ENCODE measurements at regions not wholly inside any gene's neighbourhood (a gene's known extent, or its start where the extent isn't known, plus 50 kb on each side); places are given as distances from the start of the nearest gene placed in this dataset.

DNA sequence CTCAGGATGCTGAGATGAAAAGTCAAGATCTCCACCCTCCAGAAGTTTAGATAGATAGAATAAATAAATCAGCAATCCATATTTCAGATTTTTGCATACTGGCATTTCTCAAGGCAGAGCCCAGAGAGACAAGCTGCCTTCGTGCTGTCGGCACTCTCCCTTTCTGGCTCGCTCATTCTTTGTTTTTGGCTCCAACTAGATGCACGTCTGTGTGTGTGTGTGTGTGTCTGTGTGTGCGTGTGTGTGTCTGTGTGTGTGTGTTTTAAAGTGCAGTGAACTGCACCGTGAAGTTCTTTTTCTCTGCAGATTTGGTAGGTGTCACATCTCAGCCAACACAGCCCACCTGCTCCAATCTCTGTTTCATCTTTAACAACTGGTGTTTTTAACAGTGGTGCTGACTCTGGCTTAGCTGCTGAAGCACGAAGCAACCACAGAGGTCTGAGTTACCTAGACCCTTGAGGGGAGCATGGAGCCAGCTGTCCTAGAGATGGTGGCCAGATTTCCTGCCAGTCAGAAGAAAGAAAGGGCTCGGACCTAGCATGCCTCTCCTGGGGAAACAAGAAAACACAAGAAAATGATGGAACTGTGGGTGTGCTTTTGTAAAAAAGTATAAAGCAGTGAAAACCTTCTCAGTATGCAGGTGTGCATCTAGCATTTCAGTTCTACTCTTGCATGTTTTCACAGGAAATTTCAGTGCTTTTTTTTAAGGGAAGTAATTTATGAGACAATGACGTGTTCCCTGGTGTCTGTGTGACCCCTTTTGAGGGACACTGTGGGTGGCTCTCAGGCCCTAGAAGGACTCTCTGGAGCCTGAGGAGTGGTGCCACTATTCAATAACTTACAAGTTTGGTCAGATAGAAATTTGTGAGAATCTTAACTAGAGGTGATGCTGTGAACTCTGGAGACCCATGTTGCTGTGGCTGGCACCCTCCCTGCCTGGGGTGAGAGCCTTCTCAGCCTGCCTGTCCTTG lies 364.3 kb downstream of the RNF144A start:
- Histone ChIP-seq H3K18ac (ENCODE audit: insufficient read length, low read depth, low read length) (no peak overlapping the region), H3K79me1 (ENCODE audit: insufficient read depth, low read depth, low read length, poor library complexity, severe bottlenecking) (no peaks in the 10 kb centered on the region), H2BK5ac (ENCODE audit: insufficient read length, low read length) (no peak overlapping the region), H4K20me1 (ENCODE audit: control insufficient read depth, insufficient read depth, insufficient read length) (no peaks in the 10 kb centered on the region), H2BK120ac (ENCODE audit: low read depth, low read length, poor library complexity, severe bottlenecking) (no peak overlapping the region), H2AFZ (ENCODE audit: low read length) (no peak overlapping the region), H2BK15ac (ENCODE audit: low read depth, low read length) (no peak overlapping the region), H2BK12ac (ENCODE audit: insufficient read length, low read depth, low read length) (no peak overlapping the region), H3K9me3 (ENCODE audit: control insufficient read depth, low read depth, low read length) (no peaks in the 10 kb centered on the region), H2BK20ac (ENCODE audit: low read depth, low read length, poor library complexity, severe bottlenecking) (no peak overlapping the region), H3K14ac (ENCODE audit: insufficient read depth, low read length) (no peak overlapping the region; the same call in 1 of the 2 replicates), H3K23me2 (ENCODE audit: insufficient read length, low read depth, low read length, poor library complexity, severe bottlenecking) (no peaks in the 10 kb centered on the region), H3K9ac (ENCODE audit: extremely low read depth, insufficient read length, low read length) (no peak overlapping the region), H3K4me1 (ENCODE audit: insufficient read depth, low read length) (peaks cover 3% of the 10 kb centered on the region; the same call in 1 of the 2 replicates), H3K4ac (ENCODE audit: low read depth, low read length) (no peak overlapping the region), H4K91ac (ENCODE audit: insufficient read length, low read depth, low read length) (no peak overlapping the region), H3T11ph (ENCODE audit: low read length) (no peak overlapping the region), H3K27me3 (ENCODE audit: insufficient read depth, low read length) (no peaks in the 10 kb centered on the region), H3K27ac (ENCODE audit: insufficient read length, low read depth, low read length) (no peak overlapping the region), H2AK5ac (ENCODE audit: insufficient read length, low read length) (no peak overlapping the region), H3K56ac (ENCODE audit: insufficient read length, low read depth, low read length) (no peak overlapping the region), H3K4me2 (ENCODE audit: insufficient read depth, insufficient read length, low read length) (no peak overlapping the region), H4K5ac (ENCODE audit: insufficient read length, low read depth, low read length) (no peak overlapping the region), H3K79me2 (ENCODE audit: insufficient read depth, low read length) (no peaks in the 10 kb centered on the region), H4K8ac (replicated peaks; ENCODE audit: insufficient read length, low read depth, low read length) (no peak overlapping the region), H3K23ac (ENCODE audit: insufficient read length, low read depth, low read length) (no peak overlapping the region)
- no CpG with 5 or more reads among the region's 9 CpGs for WGBS (ENCODE audit: extremely low coverage, insufficient read length, low lambda C conversion rate)
- no peaks in the 10 kb centered on the region; a peak in 1 of 7 replicates for H3K36me3 Mint-ChIP-seq (ENCODE audit: insufficient read depth in 1 of 3, low read depth in 3 of 3)
- no peaks in the 10 kb centered on the region; a peak in 2 of 5 replicates for H3K9me3 Mint-ChIP-seq
- no peak overlapping the region for H3K4me3 Mint-ChIP-seq
- H3K4me1 Mint-ChIP-seq, result peaks cover 27 to 29% of the 10 kb centered on the region in 2 experiments
- H3K27ac Mint-ChIP-seq, result no peak overlapping the region
- H3K27me3 Mint-ChIP-seq (ENCODE audit: low read depth), result peaks cover 1% of the 10 kb centered on the region; the same call in 1 of the 2 replicates
- DNase-seq, result no peak
- TF ChIP-seq, protein P1, sequence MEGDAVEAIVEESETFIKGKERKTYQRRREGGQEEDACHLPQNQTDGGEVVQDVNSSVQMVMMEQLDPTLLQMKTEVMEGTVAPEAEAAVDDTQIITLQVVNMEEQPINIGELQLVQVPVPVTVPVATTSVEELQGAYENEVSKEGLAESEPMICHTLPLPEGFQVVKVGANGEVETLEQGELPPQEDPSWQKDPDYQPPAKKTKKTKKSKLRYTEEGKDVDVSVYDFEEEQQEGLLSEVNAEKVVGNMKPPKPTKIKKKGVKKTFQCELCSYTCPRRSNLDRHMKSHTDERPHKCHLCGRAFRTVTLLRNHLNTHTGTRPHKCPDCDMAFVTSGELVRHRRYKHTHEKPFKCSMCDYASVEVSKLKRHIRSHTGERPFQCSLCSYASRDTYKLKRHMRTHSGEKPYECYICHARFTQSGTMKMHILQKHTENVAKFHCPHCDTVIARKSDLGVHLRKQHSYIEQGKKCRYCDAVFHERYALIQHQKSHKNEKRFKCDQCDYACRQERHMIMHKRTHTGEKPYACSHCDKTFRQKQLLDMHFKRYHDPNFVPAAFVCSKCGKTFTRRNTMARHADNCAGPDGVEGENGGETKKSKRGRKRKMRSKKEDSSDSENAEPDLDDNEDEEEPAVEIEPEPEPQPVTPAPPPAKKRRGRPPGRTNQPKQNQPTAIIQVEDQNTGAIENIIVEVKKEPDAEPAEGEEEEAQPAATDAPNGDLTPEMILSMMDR (conservative IDR thresholded peaks at IDR 0.05), result no peak

All from H9 (cell line).